Kidney epithelial cell (primary cell): ENCODE measurements at regions not wholly inside any gene's neighbourhood (a gene's known extent, or its start where the extent isn't known, plus 50 kb on each side); places are given as distances from the start of the nearest gene placed in this dataset.

Source experiments
- DNase-seq: peaks from one replicate; pipeline ENCODE4 v3.0.0-alpha.2; 2010; ENCODE audit warnings: low read depth
- H3K27me3 ChIP-seq: 2 replicates; pipeline ENCODE4 v1.6.0; 2011; ENCODE audit warnings: low read length; ENCODE audit not compliant: control insufficient read depth, insufficient read depth
- H3K36me3 ChIP-seq: 2 replicates; pipeline ENCODE4 v1.5.1; 2011; ENCODE audit warnings: low read length; ENCODE audit not compliant: control insufficient read depth, insufficient read depth
- H3K4me3 ChIP-seq: 2 replicates; pipeline ENCODE4 v1.5.1; 2011; ENCODE audit warnings: low read depth, mild to moderate bottlenecking, control low read depth, low read length
- TF ChIP-seq, protein P1 (sequence below): IDR thresholded peaks from 2 replicates; pipeline ENCODE4 v1.5.1; 2011; ENCODE audit warnings: mild to moderate bottlenecking, moderate library complexity, low read length, control low read depth, inconsistent platforms; ENCODE audit not compliant: insufficient read depth, poor library complexity, severe bottlenecking

- Histone ChIP-seq H3K4me3 (no peak overlapping the region), H3K36me3 (no peaks in the 10 kb centered on the region)
Observed at GRCh38 chr5:103404483-103404882, 145.9 kb downstream of the MACIR start.

DNA sequence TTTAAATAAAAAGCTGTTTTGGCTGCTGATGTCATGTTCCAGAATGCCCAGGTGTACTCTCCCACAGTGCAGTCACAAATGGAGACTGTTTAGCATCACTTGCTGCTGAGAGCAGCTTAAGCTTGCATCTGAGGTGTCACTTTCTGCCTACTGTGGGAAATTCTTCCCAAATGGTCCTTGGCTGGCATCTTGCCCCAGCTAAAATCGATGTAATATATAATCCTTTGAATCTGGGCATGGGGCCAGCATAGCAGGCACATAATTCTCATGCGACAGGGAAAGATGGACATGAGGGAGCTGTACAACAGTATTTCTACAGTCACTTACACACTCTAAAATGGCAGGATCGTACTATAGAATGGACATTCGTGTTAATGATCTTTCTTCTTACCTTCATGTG lies 144.3 kb downstream of the MACIR start:
- H3K36me3 ChIP-seq = no peaks in the 10 kb centered on the region
- H3K4me3 ChIP-seq = no peak overlapping the region
- no peaks in the 10 kb centered on the region for H3K27me3 ChIP-seq
- TF ChIP-seq, protein P1, sequence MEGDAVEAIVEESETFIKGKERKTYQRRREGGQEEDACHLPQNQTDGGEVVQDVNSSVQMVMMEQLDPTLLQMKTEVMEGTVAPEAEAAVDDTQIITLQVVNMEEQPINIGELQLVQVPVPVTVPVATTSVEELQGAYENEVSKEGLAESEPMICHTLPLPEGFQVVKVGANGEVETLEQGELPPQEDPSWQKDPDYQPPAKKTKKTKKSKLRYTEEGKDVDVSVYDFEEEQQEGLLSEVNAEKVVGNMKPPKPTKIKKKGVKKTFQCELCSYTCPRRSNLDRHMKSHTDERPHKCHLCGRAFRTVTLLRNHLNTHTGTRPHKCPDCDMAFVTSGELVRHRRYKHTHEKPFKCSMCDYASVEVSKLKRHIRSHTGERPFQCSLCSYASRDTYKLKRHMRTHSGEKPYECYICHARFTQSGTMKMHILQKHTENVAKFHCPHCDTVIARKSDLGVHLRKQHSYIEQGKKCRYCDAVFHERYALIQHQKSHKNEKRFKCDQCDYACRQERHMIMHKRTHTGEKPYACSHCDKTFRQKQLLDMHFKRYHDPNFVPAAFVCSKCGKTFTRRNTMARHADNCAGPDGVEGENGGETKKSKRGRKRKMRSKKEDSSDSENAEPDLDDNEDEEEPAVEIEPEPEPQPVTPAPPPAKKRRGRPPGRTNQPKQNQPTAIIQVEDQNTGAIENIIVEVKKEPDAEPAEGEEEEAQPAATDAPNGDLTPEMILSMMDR = no peak
- DNase-seq = no peak

More at GRCh38 chr5:103404483-103404882, 145.9 kb downstream of the MACIR start:
- H3K27me3 ChIP-seq = no peaks in the 10 kb centered on the region
- no peak for DNase-seq
- TF ChIP-seq, protein P1 = no peak

DNA sequence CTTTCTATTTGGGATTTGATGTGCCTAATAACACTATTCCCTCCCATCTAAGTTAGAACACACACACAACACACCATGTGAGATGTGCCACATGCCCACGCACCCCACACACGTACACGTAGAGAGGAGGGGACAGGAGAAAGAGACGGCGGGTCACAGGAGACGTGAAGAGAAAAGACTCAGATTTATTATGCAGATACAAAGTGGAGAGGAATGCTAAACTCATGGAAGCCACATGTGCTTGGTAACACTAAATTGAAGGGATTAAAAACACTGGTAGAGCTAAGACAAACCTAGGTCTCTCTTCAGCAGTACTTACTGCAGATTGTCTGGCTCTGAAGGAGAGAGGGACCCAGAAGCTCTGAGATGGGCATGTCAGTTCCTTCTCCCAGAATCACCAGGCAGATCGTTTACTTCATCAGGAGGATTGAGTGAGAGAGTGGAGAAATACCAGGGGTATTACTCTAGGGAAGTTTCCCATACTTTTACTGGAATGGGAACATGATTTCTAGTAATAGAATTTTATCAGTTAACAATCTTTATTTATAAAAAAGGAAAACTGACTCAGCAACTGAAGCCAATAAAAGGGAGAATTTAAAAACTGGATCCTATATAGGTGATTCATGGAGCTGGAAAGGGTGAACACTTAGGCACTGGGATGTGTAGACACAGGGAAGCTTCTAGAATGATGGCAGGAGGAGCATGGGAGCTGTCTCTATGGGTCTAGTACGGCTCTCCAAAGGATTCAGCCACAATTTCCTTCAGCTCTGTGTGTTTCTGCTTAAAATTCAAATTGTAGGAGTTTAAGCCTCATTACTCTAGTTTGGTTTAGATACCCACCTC lies 139.4 kb downstream of the MACIR start:
- H3K4me3 ChIP-seq = no peak overlapping the region
- no peaks in the 10 kb centered on the region for H3K36me3 ChIP-seq
- no peaks in the 10 kb centered on the region for H3K27me3 ChIP-seq
- TF ChIP-seq, protein P1 = no peak
- DNase-seq = no peak

DNA sequence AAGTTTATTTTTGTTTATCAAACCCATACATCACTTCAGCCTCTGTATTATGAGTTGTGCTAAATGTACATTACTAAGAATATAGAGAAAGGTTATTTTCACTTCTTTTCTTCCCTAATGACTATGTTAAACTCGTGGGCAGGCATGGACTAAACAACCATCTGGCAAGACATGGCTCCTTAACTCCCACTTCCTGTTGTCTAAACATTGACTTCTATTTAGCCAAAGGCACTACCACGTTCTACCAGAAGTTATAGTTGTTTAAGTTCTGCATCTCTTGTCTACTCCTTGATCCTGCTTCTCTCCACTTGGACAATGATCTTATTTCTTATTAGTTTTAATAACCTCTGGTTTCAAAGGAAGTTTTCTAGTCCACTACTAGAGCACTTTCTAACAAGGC lies 136.1 kb downstream of the MACIR start:
- TF ChIP-seq, protein P1 = no peak
- no peaks in the 10 kb centered on the region for H3K36me3 ChIP-seq
- no peak for DNase-seq

DNA sequence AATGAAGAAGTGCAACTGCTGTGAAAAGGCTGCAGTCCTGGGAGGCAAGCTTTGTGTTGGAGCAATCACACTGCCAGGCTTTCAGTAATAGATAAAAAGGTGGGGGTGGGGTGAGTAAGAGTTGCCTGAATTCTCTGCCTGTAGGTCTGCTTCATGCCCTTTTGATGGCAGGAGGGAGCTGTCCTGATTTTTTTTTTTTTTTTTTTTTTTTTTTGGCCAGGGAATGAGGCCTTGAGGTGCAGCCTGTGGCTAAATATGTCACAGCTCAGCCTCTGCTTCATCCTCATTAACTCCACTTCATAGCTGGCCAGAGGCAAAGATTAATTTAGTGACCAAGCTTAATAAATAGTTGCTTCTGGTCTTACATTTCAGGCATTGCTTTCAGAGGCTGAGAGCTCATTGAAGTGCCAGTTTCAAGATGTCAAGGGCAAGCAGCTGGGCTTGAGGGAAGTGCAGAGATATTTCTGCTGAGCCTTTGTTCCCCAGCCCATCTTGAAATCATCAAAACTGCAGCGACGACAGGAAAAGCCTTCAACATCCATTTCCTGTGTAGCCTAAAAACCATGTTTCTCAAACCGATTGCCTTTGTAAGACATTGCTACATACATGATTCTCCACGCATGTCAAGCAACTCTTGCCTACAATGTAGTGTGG lies 134.7 kb downstream of the MACIR start:
- TF ChIP-seq, protein P1 = no peak
- H3K4me3 ChIP-seq = no peak overlapping the region
- no peaks in the 10 kb centered on the region for H3K27me3 ChIP-seq
- H3K36me3 ChIP-seq = no peaks in the 10 kb centered on the region
- DNase-seq = no peak

More for the DNA sequence above, 136.1 kb downstream of the MACIR start:
- Histone ChIP-seq H3K4me3 (no peak overlapping the region), H3K27me3 (no peaks in the 10 kb centered on the region)
